EH (cell line): ENCODE measurements at regions not wholly inside any gene's neighbourhood (a gene's known extent, or its start where the extent isn't known, plus 50 kb on each side); places are given as distances from the start of the nearest gene placed in this dataset.
"Not testable (repeated sequence)": the region's sequence is repeated elsewhere in the genome, so short reads cannot be mapped to it uniquely, and the experiment has no call there.

Experiments used
- DNase-seq: peaks from one replicate; pipeline ENCODE4 v3.0.0-alpha.2; 2015; ENCODE audit warnings: low read depth

DNA sequence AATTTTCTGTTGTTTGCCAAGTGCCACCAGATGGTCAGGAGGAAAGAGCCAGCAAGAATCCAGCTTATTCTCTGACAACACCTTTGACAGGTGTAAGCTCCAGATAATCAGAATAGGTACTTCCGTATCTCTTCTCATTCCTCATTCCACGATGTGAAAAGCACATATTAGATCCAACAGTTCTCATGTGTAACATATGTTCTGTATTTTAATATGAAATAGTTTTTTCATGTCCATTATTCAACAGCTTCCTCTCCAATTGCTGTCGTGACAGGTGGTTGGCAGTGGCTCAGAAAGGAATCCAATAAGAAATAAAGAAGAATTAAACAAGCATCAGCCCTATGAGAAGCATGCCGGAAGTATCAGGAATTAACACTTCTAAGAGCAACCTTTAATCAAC, 1624.7 kb downstream of the MRPL39 start:
- DNase-seq: no peak

- no peak for DNase-seq
These were observed 1629.3 kb downstream of the MRPL39 start for GRCh38 chr21:23977971-23978370.

- DNase-seq: no peak
These were observed 1638.3 kb downstream of the MRPL39 start for GRCh38 chr21:23968722-23969647.

DNA sequence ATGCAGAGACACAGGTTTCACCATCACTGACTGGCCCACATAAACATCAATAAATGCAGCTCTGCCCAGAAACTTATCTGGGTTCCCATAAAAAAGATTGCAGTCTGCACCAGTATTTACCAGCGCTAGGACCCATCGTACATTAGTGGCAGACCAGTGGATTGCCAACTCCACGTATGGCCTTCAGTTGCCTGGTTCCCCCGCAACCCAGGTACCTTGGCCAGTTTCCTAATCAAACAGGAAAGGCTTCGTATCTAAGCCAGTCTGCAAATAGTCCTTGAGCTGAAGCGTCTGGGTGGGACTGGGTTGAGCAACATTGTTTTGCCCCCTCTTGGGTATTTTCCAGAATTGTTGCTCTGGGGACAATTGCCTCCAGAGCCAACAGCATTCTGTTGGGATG, 1639.3 kb downstream of the MRPL39 start:
- DNase-seq: no peak

DNA sequence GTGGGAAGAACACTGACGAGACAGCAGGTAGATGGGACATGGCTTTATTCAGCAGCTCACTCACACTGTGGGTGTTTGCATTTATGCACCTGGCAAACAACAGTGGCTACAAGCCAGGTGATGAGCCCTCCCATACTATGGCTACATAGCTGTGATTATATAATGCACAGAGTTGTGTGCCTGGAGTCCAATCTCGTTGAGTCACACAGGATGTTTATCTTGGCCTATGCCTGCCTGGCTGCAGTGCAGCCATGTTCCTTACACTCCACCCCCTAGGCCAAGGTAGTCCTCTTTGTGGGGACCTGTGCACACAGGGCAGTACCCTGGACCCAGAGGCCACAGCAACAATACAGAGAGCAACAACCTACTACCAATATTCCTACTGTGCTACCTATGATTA, 1643.8 kb downstream of the MRPL39 start:
- no peak for DNase-seq

GRCh38 chr21:23960769-23961168, 1646.5 kb downstream of the MRPL39 start:
- no peak for DNase-seq

DNA sequence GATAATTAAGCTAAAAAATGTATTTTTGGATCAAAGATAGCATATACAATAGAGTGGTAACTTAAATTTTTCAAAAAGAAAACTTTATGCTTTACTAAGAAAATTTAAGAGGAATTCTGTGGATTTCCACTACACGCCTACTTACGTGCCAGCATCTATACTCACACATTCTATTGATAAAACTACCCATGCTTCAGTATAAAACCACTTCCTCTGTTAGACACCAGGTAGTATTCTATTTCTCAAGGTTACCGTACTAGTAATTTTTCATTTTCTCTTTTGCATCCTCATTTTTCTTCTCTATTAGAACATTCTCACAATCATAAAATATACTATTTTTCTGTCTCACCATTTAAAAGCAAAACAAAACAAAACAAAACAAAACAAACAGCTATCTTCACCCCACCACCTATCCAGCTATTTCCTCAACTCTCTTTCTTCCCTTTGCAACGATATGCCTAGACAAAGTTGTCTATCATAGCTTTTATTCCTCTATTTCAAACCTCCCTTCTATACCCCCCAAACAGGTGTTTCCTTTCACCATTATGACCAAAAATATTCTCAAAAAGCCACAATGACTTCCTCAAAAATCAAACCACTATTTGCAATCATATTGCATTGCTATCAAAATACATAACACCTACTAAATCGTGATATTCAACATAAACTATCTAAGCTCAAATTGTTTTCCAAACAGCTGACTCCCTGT, 1652.0 kb downstream of the MRPL39 start:
- DNase-seq: no peak

GRCh38 chr21:23952269-23952668, 1655.0 kb downstream of the MRPL39 start:
- no peak for DNase-seq

DNA sequence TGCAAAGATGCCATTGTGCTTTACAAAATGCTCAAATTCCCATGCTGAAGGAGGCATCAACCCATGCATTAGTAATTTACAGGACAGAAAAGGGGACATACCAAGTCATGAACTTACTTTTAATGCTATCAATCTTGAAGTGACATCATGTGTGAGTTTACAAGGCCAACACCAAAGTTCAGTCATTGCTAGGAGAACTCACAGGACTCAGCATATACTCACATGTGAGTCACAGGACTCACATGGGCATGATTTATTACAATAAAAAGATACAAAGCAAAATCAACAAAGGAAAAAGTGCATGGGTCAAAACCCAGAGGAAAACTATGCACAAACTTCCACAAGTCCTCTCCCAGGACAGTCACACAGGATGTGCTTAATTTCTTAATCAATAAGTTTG, 1656.0 kb downstream of the MRPL39 start:
- DNase-seq: no peak

DNA sequence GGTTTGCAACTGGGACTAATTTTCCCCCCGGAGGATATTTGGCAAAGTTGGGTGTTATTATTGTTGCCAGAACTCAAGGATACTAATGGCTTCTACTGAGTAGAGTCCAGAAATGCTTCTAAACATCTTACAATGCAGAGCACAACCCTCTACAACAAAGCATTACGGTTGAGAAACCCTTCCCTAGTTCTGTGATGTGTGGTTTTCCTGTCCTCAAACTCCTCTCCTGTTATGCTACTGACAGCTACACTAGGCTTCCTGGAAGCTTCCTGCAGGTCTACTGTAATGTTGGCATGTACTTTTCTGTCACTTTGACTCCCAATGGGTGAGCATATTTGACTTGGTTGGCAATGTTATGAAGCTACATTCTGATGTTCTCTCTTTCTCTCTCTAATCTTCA, 1656.9 kb downstream of the MRPL39 start:
- DNase-seq: no peak

DNA sequence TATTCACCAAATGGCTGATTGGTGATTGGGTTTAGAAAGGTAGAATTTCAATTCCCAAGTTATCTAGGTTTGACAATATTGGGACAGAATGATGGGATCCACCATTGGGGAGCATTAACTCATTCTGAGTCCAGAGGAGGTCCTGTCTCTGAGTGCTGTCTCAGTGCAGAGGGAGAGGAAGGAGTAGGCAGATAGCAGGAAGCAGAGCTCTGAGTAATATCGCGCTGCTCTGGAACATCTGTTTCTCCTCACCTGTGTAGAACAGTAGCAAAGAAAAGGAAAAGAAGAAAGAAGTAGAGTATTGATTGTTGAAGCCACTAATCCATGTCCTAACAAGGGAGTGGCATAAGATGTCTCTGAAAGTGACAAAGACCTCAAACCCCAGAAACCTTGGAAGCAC, 1657.8 kb downstream of the MRPL39 start:
- DNase-seq: no peak

- no peak for DNase-seq
These were observed 1667.8 kb downstream of the MRPL39 start for GRCh38 chr21:23939369-23940065.

GRCh38 chr21:23936991-23937390, 1670.3 kb downstream of the MRPL39 start:
- no peak for DNase-seq

GRCh38 chr21:23936224-23936623, 1671.1 kb downstream of the MRPL39 start:
- no peak for DNase-seq

- no peak for DNase-seq
These were observed 1676.7 kb downstream of the MRPL39 start for GRCh38 chr21:23930565-23930964.

DNA sequence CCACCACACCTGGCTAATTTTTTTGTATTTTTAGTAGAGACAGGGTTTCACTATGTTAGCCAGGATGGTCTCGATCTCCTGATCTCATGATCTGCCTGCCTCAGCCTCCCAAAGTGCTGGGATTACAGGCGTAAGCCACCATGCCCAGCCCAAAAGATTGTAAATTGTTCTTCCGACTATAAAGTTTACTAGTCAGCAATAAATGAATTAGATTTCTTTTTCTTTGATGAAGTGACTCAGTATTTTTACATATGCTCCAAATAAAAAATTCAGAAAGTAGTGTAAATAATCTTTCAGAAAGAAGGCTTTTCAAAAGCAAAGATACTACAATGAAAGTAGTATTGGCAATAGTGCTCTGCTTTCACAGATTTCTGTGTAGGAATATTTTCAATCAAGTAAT, 1680.9 kb downstream of the MRPL39 start:
- not testable (repeated sequence) for DNase-seq

DNA sequence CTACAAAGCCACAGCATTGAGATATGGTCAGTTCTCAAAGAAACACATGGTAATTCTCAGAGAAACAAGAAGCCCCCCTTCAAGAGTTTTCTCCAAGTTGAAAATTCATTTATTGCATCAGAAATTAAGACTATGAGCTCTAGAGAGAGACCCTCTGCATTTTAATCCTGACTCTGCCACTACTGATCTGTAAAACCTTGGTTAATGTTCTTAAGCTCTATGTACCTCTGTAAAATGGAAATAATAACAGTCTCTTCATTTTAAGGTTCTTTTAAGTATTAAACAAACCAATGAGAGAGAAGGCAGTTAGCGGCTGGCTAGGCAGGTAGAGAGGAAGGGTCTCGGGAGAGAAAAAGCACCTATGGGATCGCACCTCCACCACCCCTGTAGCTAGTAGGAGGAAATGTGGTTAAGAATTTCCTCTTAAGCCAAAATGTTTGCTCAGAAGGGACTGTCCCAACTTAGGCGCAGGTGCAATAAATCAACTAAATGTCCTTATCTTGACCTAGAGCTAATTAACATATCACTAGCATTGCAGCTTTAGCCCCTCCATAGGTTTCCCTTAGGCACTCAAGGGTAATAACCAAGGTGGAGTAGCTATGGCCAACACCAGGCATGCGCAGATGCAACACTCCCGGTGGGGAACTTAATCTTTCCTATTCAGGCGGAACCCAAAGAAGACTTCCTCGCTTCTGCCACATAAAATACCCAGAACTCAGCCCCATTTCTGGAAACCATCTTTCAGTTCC, 1685.4 kb downstream of the MRPL39 start:
- no peak for DNase-seq

- DNase-seq: no peak
These were observed 1706.6 kb downstream of the MRPL39 start for GRCh38 chr21:23900727-23901126.

GRCh38 chr21:23899561-23899960, 1707.7 kb downstream of the MRPL39 start:
- DNase-seq: no peak

GRCh38 chr21:23890652-23891051, 1716.6 kb downstream of the MRPL39 start:
- DNase-seq: no peak

- DNase-seq: no peak
These were observed 1719.5 kb downstream of the MRPL39 start for GRCh38 chr21:23887725-23888306.
